Aorta (tissue), 5 donors: ENCODE measurements at regions not wholly inside any gene's neighbourhood (a gene's known extent, or its start where the extent isn't known, plus 50 kb on each side); places are given as distances from the start of the nearest gene placed in this dataset.

Source experiments
- ATAC-seq: fragments of 200-7000 bp; cut with Tn5 transposase; one replicate; pipeline ENCODE4 v1.9.1; 2022; ENCODE audit warnings: moderate library complexity; ENCODE audit not compliant: low FRiP score
- DNase-seq, 2 donors: peaks; one replicate each; pipeline ENCODE4 v3.0.0-alpha.2; 2020
- H3K27ac ChIP-seq, 2 donors: one replicate each; pipeline ENCODE4 v1.5.1; 2013; ENCODE audit warnings: low read length in 2 of 2, mild to moderate bottlenecking in 2 of 2, moderate library complexity in 2 of 2, control low read depth in 1 of 2, inconsistent platforms in 1 of 2, low read depth in 1 of 2
- H3K27me3 ChIP-seq, 2 donors: one replicate each; pipeline ENCODE4 v1.6.1; 2013; ENCODE audit warnings: control low read depth in 1 of 2, low read length in 1 of 2, mild to moderate bottlenecking in 1 of 2, moderate library complexity in 1 of 2; ENCODE audit not compliant: insufficient read depth in 2 of 2, control insufficient read depth in 1 of 2
- H3K36me3 ChIP-seq, 2 donors: one replicate each; pipeline ENCODE4 v1.6.1; 2013; ENCODE audit warnings: control low read depth in 1 of 2, low read length in 1 of 2, mild to moderate bottlenecking in 1 of 2; ENCODE audit not compliant: insufficient read depth in 2 of 2, control insufficient read depth in 1 of 2
- H3K4me1 ChIP-seq, 2 donors: one replicate each; pipeline ENCODE4 v1.6.1; 2013; ENCODE audit warnings: low read length in 2 of 2, control low read depth in 1 of 2, mild to moderate bottlenecking in 1 of 2, moderate library complexity in 1 of 2; ENCODE audit not compliant: insufficient read depth in 2 of 2, control insufficient read depth in 1 of 2
- H3K4me3 ChIP-seq, 2 donors: one replicate each; pipeline ENCODE4 v1.5.1; 2013; ENCODE audit warnings: low read length in 2 of 2, control low read depth in 1 of 2, mild to moderate bottlenecking in 1 of 2
- H3K9me3 ChIP-seq: one replicate; pipeline ENCODE4 v1.6.1; 2013; ENCODE audit warnings: mild to moderate bottlenecking, low read length; ENCODE audit not compliant: control insufficient read depth
- WGBS, 2 donors: extraction: QIAGEN DNeasy Blood & Tissue Kit; methylation state at CpG; one replicate each; pipeline ENCODE4 v1.1.7; 2013; 5-methylcytosine and 5-hydroxymethylcytosine counted together
- intact Hi-C, 2 donors: fragments of 100-400 bp; cut with DNase I; formaldehyde crosslinking; loops; one replicate each; pipeline versions ENCODE4 v1.14.2 to v1.15.0; 2022
- donor health status: healthy with polysubstance abuse.
- donor health status: Bipolar disorder and iron deficiency.
- donor health status: DM: no; HTN: no; CAD: no.
- donor health status: DM: no; HTN: no; CAD: no.
- donor health status: DM: yes; HTN: yes; CAD: no.

GRCh38 chrX:122418758-122419157 lies 765.3 kb upstream of the GRIA3 start:
- ATAC-seq (no peak), DNase-seq (no peak)
- H3K27ac ChIP-seq: no peak overlapping the region
- H3K9me3 ChIP-seq: no peaks in the 10 kb centered on the region
- 83 to 95% methylated on average over 7 of the region's 7 CpGs for WGBS, 2 donors
- H3K27me3 ChIP-seq: no peaks in the 10 kb centered on the region
- H3K4me1 ChIP-seq: no peaks in the 10 kb centered on the region
- intact Hi-C loops: no loop called here
- H3K36me3 ChIP-seq: no peaks in the 10 kb centered on the region
- no peak overlapping the region for H3K4me3 ChIP-seq

GRCh38 chrX:122421434-122422121 lies 762.5 kb upstream of the GRIA3 start:
- intact Hi-C loops: no loop called here
- Histone ChIP-seq H3K4me1 (no peaks in the 10 kb centered on the region), H3K9me3 (no peaks in the 10 kb centered on the region), H3K27me3 (no peaks in the 10 kb centered on the region), H3K27ac (no peak overlapping the region), H3K36me3 (no peaks in the 10 kb centered on the region), H3K4me3 (no peak overlapping the region)
- WGBS, 2 donors: 44 to 53% methylated on average over 5 of the region's 5 CpGs
- no peak for DNase-seq
- no peak for ATAC-seq

- no peak overlapping the region for H3K4me3 ChIP-seq
- no peaks in the 10 kb centered on the region for H3K4me1 ChIP-seq
- WGBS, 2 donors: 57 to 88% methylated on average over 2 of the region's 2 CpGs
- no peaks in the 10 kb centered on the region for H3K9me3 ChIP-seq
- H3K36me3 ChIP-seq: no peaks in the 10 kb centered on the region
- no peak overlapping the region for H3K27ac ChIP-seq
- intact Hi-C loops: no loop called here
- ATAC-seq (no peak), DNase-seq (no peak)
- H3K27me3 ChIP-seq: no peaks in the 10 kb centered on the region
Observed at GRCh38 chrX:122422547-122422946, 761.5 kb upstream of the GRIA3 start.

GRCh38 chrX:122434942-122435341 lies 749.1 kb upstream of the GRIA3 start:
- no peaks in the 10 kb centered on the region for H3K36me3 ChIP-seq
- 37 to 88% methylated on average over 2 of the region's 2 CpGs for WGBS, 2 donors
- H3K27ac ChIP-seq: no peak overlapping the region
- ATAC-seq: no peak
- peaks cover 1% of the 10 kb centered on the region for H3K9me3 ChIP-seq
- DNase-seq: no peak
- H3K27me3 ChIP-seq: no peaks in the 10 kb centered on the region
- H3K4me3 ChIP-seq: no peak overlapping the region
- no peaks in the 10 kb centered on the region for H3K4me1 ChIP-seq
- intact Hi-C loops: no loop called here

- no peaks in the 10 kb centered on the region for H3K27me3 ChIP-seq
- H3K4me3 ChIP-seq: no peak overlapping the region
- H3K9me3 ChIP-seq: peaks cover 1% of the 10 kb centered on the region
- no peaks in the 10 kb centered on the region for H3K4me1 ChIP-seq
- intact Hi-C loops: no loop called here
- H3K36me3 ChIP-seq: no peaks in the 10 kb centered on the region
- no peak overlapping the region for H3K27ac ChIP-seq
- ATAC-seq: no peak
- no peak for DNase-seq
Observed at GRCh38 chrX:122439831-122440230, 744.2 kb upstream of the GRIA3 start.

- peak; percentile 15 for ATAC-seq
- H3K36me3 ChIP-seq: no peaks in the 10 kb centered on the region
Observed at GRCh38 chrX:122440832-122441231, 743.2 kb upstream of the GRIA3 start.

GRCh38 chrX:122441451-122441850 lies 742.6 kb upstream of the GRIA3 start:
- no peaks in the 10 kb centered on the region for H3K36me3 ChIP-seq
- no peaks in the 10 kb centered on the region for H3K4me1 ChIP-seq
- no peak for DNase-seq
- no peak overlapping the region for H3K4me3 ChIP-seq
- H3K9me3 ChIP-seq: peaks cover 1% of the 10 kb centered on the region
- no peak overlapping the region for H3K27ac ChIP-seq
- 51 to 72% methylated on average over 1 of the region's 1 CpG for WGBS, 2 donors
- intact Hi-C loops: no loop called here
- ATAC-seq: no peak
- H3K27me3 ChIP-seq: no peaks in the 10 kb centered on the region

More at GRCh38 chrX:122440832-122441231, 743.2 kb upstream of the GRIA3 start:
- H3K4me3 ChIP-seq: no peak overlapping the region
- H3K27ac ChIP-seq: no peak overlapping the region
- no peaks in the 10 kb centered on the region for H3K4me1 ChIP-seq
- H3K27me3 ChIP-seq: no peaks in the 10 kb centered on the region
- intact Hi-C loops: no loop called here
- no peak for DNase-seq
- peaks cover 1% of the 10 kb centered on the region for H3K9me3 ChIP-seq

GRCh38 chrX:122445466-122445865 lies 738.6 kb upstream of the GRIA3 start:
- Histone ChIP-seq H3K36me3 (no peaks in the 10 kb centered on the region), H3K27me3 (no peaks in the 10 kb centered on the region), H3K27ac (no peak overlapping the region), H3K4me1 (no peaks in the 10 kb centered on the region), H3K4me3 (no peak overlapping the region), H3K9me3 (no peaks in the 10 kb centered on the region)
- ATAC-seq: no peak
- intact Hi-C loops: no loop called here
- DNase-seq: no peak

- no peaks in the 10 kb centered on the region for H3K4me1 ChIP-seq
- intact Hi-C loops: no loop called here
- no peak overlapping the region for H3K4me3 ChIP-seq
- ATAC-seq (no peak), DNase-seq (no peak)
- H3K27me3 ChIP-seq: no peaks in the 10 kb centered on the region
- WGBS, 2 donors: 41 to 43% methylated on average over 3 of the region's 3 CpGs
- H3K9me3 ChIP-seq: no peaks in the 10 kb centered on the region
- no peaks in the 10 kb centered on the region for H3K36me3 ChIP-seq
- no peak overlapping the region for H3K27ac ChIP-seq
Observed at GRCh38 chrX:122464341-122464740, 719.7 kb upstream of the GRIA3 start.
